Keratinocyte (primary cell): ENCODE measurements at regions not wholly inside any gene's neighbourhood (a gene's known extent, or its start where the extent isn't known, plus 50 kb on each side); places are given as distances from the start of the nearest gene placed in this dataset.

Source experiments
- DNase-seq: peaks from one replicate; pipeline ENCODE4 v3.0.0-alpha.2; 2011; ENCODE audit warnings: low read depth, missing footprints, low spot score
- FAIRE-seq: peaks from 2 replicates; lab custom pipeline; 2011; peaks lifted over from hg19 to GRCh38; lab: Jason Lieb, UNC
- H2AFZ ChIP-seq: 2 replicates; pipeline ENCODE4 v1.6.0; 2012; ENCODE audit warnings: low read length, control low read depth, inconsistent platforms; ENCODE audit not compliant: control insufficient read depth
- H3K27ac ChIP-seq: 2 replicates; pipeline ENCODE4 v1.5.1; 2011; ENCODE audit warnings: low read length; ENCODE audit not compliant: control insufficient read depth, insufficient read depth
- H3K27me3 ChIP-seq: 3 replicates; pipeline ENCODE4 v1.6.0; 2011; ENCODE audit warnings: low read length; ENCODE audit not compliant: control insufficient read depth, insufficient read depth; ENCODE audit errors: extremely low read depth
- H3K36me3 ChIP-seq, 2 experiments: 2 replicates in 1 of 2; 3 replicates in 1 of 2; pipeline ENCODE4 v1.5.1; 2011; ENCODE audit warnings: low read length in 2 of 2, mild to moderate bottlenecking in 1 of 2; ENCODE audit not compliant: control insufficient read depth in 2 of 2, insufficient read depth in 2 of 2; ENCODE audit errors: extremely low read depth in 1 of 2
- H3K4me1 ChIP-seq: 3 replicates; pipeline ENCODE4 v1.5.1; 2011; ENCODE audit warnings: low read length; ENCODE audit not compliant: control insufficient read depth, insufficient read depth; ENCODE audit errors: extremely low read depth
- H3K4me2 ChIP-seq: 3 replicates; pipeline ENCODE4 v1.6.0; 2011; ENCODE audit warnings: low read depth, low read length; ENCODE audit not compliant: control insufficient read depth, insufficient read depth; ENCODE audit errors: extremely low read depth
- H3K4me3 ChIP-seq, 3 experiments: fragments of 200-600 bp in 1 of 3; sonication (generic) in 1 of 3; 2 replicates in 2 of 3; 3 replicates in 1 of 3; pipeline ENCODE4 v1.5.1; 2011 to 2016; ENCODE audit warnings: low read length in 3 of 3, mild to moderate bottlenecking in 3 of 3, control low read depth in 2 of 3, inconsistent platforms in 1 of 3, low read depth in 1 of 3, mixed read lengths in 1 of 3, mixed run types in 1 of 3, moderate library complexity in 1 of 3; ENCODE audit not compliant: control insufficient read depth in 2 of 3, insufficient read depth in 2 of 3; ENCODE audit errors: extremely low read depth in 1 of 3
- H3K79me2 ChIP-seq: 2 replicates; pipeline ENCODE4 v1.6.0; 2012; ENCODE audit warnings: low read length; ENCODE audit not compliant: control insufficient read depth, insufficient read depth
- H3K9ac ChIP-seq: 3 replicates; pipeline ENCODE4 v1.6.0; 2011; ENCODE audit warnings: low read length; ENCODE audit not compliant: control insufficient read depth, insufficient read depth; ENCODE audit errors: extremely low read depth
- H3K9me1 ChIP-seq: 3 replicates; pipeline ENCODE4 v1.6.0; 2011; ENCODE audit warnings: low read length; ENCODE audit not compliant: control insufficient read depth, insufficient read depth; ENCODE audit errors: extremely low read depth
- H3K9me3 ChIP-seq: 2 replicates; pipeline ENCODE4 v1.5.1; 2012; ENCODE audit warnings: low read depth, low read length; ENCODE audit not compliant: control insufficient read depth
- H4K20me1 ChIP-seq: 3 replicates; pipeline ENCODE4 v1.6.0; 2011; ENCODE audit warnings: low read length; ENCODE audit not compliant: control insufficient read depth, insufficient read depth; ENCODE audit errors: extremely low read depth
- EZH2 ChIP-seq: IDR thresholded peaks from one replicate; pipeline ENCODE4 v1.6.1; 2012; ENCODE audit warnings: inconsistent platforms, mild to moderate bottlenecking, low read length, moderate library complexity
- dilution Hi-C: fragments of 300-500 bp; cut with MboI; formaldehyde crosslinking; loops from one replicate; pipeline ENCODE4 v1.7.0; 2020; ENCODE audit warnings: low sequenced_read_pairs; ENCODE audit not compliant: extremely low pct_ligation_motif_present
- TF ChIP-seq, protein P1 (sequence below), 3 experiments: IDR thresholded peaks in 1 of 3; conservative IDR thresholded peaks in 1 of 3; optimal IDR thresholded peaks in 1 of 3; 2 replicates in 2 of 3; 3 replicates in 1 of 3; pipeline versions ENCODE3 to v1.5.1; 2011; ENCODE audit warnings: low read length in 3 of 3, mild to moderate bottlenecking in 3 of 3, moderate library complexity in 2 of 3, control low read depth in 1 of 3, inconsistent platforms in 1 of 3; ENCODE audit not compliant: insufficient read depth in 2 of 3; ENCODE audit errors: extremely low read depth in 1 of 3

DNA sequence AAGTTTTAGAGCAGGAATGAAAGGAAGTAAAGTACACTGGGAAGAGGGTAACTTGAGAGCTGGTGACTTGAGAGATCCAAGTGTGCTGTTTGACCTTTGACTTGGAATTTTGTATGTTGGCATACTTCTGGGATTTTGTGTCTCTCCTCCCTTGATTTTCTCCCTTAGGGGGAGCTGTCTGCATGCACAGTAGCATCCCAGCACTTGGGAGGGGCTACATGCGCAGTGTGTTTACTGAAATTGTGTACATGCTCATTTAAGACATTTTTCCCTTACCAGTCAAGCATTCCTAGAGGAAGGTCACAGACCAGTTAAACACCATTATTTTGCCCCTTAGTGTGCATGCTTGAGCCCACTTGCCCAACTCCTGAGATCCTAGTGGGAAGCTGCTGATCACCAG is 120.1 kb downstream of the ZNF622 start:
- Histone ChIP-seq H3K4me3 (no peak overlapping the region), H3K4me2 (no peak overlapping the region), H2AFZ (no peak overlapping the region), H3K36me3 (no peaks in the 10 kb centered on the region), H3K9ac (no peak overlapping the region), H4K20me1 (no peaks in the 10 kb centered on the region), H3K4me1 (no peaks in the 10 kb centered on the region), H3K79me2 (no peaks in the 10 kb centered on the region), H3K27ac (no peak overlapping the region), H3K9me1 (no peaks in the 10 kb centered on the region), H3K9me3 (no peaks in the 10 kb centered on the region), H3K27me3 (no peaks in the 10 kb centered on the region)
- no peak for TF ChIP-seq EZH2
- TF ChIP-seq, protein P1, sequence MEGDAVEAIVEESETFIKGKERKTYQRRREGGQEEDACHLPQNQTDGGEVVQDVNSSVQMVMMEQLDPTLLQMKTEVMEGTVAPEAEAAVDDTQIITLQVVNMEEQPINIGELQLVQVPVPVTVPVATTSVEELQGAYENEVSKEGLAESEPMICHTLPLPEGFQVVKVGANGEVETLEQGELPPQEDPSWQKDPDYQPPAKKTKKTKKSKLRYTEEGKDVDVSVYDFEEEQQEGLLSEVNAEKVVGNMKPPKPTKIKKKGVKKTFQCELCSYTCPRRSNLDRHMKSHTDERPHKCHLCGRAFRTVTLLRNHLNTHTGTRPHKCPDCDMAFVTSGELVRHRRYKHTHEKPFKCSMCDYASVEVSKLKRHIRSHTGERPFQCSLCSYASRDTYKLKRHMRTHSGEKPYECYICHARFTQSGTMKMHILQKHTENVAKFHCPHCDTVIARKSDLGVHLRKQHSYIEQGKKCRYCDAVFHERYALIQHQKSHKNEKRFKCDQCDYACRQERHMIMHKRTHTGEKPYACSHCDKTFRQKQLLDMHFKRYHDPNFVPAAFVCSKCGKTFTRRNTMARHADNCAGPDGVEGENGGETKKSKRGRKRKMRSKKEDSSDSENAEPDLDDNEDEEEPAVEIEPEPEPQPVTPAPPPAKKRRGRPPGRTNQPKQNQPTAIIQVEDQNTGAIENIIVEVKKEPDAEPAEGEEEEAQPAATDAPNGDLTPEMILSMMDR (optimal IDR thresholded peaks at IDR 0.05 in 1 of 3, IDR thresholded peaks at IDR 0.05 in 1 of 3, conservative IDR thresholded peaks at IDR 0.05 in 1 of 3; ENCODE audit: extremely low read depth in 1 of 3, insufficient read depth in 2 of 3, low read length in 3 of 3): peak in 2 of 3 experiments; percentile 37 to 47
- no peak for DNase-seq
- no peak for FAIRE-seq
- dilution Hi-C loops: no loop called here

DNA sequence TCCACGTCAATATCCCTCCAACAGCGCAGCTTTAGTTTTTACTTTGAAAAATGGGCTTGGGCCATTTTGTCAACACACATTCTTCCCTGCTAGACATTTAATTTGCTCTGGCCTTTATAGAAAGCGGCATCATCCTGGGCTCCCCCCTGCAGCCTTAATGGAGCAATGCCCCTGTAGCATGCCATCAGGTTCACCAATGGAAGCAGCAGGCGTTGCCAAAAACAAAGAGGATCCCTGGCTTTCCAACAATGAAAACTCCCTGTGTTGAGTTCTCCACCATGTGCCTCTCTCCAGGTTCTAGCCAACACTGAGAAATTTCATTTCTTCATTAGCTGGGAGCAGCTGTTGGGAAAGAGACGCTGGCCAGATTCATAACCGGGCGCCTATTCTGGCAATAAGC is 139.5 kb downstream of the ZNF622 start:
- no peak overlapping the region for H3K27ac ChIP-seq
- H3K9me3 ChIP-seq: no peaks in the 10 kb centered on the region
- no peak for DNase-seq
- H3K4me3 ChIP-seq: no peak overlapping the region
- H2AFZ ChIP-seq: no peak overlapping the region
- FAIRE-seq: no peak
- H3K4me2 ChIP-seq: no peak overlapping the region
- H3K36me3 ChIP-seq: no peaks in the 10 kb centered on the region
- dilution Hi-C loops: no loop called here
- H4K20me1 ChIP-seq: no peaks in the 10 kb centered on the region
- H3K9ac ChIP-seq: no peak overlapping the region
- no peaks in the 10 kb centered on the region for H3K9me1 ChIP-seq
- TF ChIP-seq EZH2: no peak
- TF ChIP-seq, protein P1 (optimal IDR thresholded peaks at IDR 0.05 in 1 of 3, IDR thresholded peaks at IDR 0.05 in 1 of 3, conservative IDR thresholded peaks at IDR 0.05 in 1 of 3; ENCODE audit: extremely low read depth in 1 of 3, insufficient read depth in 2 of 3, low read length in 3 of 3): no peak
- no peaks in the 10 kb centered on the region for H3K4me1 ChIP-seq
- H3K79me2 ChIP-seq: no peaks in the 10 kb centered on the region
- H3K27me3 ChIP-seq: no peaks in the 10 kb centered on the region
